Coronary artery (tissue), 2 donors: ENCODE measurements at regions not wholly inside any gene's neighbourhood (a gene's known extent, or its start where the extent isn't known, plus 50 kb on each side); places are given as distances from the start of the nearest gene placed in this dataset.
A peak's percentile ranks its signal among the peaks of the same experiment; 100 is the strongest.

ENCODE experiments used
- DNase-seq: peaks from one replicate; pipeline ENCODE4 v3.0.0-alpha.2; 2017; ENCODE audit warnings: low spot score
- H3K27ac ChIP-seq, 2 donors: fragments of 200-600 bp; sonication (generic); one replicate each; pipeline ENCODE4 v1.5.1; 2016 to 2019
- H3K4me3 ChIP-seq: fragments of 200-600 bp; sonication (generic); 2 replicates; pipeline ENCODE4 v1.5.1; 2016; ENCODE audit warnings: mild to moderate bottlenecking, moderate library complexity
- CTCF ChIP-seq: fragments of 200-600 bp; sonication (generic); IDR thresholded peaks from one replicate; pipeline ENCODE4 v1.5.1; 2019; ENCODE audit warnings: antibody characterized with exemption

- DNase-seq, result no peak
- Histone ChIP-seq H3K4me3 (no peak overlapping the region), H3K27ac (no peak overlapping the region)
- TF ChIP-seq CTCF, result no peak
These were observed 502.3 kb upstream of the ADAMTS9 start for GRCh38 chr3:65190111-65190510.

- TF ChIP-seq CTCF, result no peak
- Histone ChIP-seq H3K4me3 (no peak overlapping the region), H3K27ac (no peak overlapping the region)
- DNase-seq, result no peak
These were observed 498.5 kb upstream of the ADAMTS9 start for GRCh38 chr3:65186268-65186667.

- peak overlapping the region in 1 of 2 donors; percentile 85 for H3K27ac ChIP-seq
- TF ChIP-seq CTCF, result no peak
These were observed 494.9 kb upstream of the ADAMTS9 start for GRCh38 chr3:65182682-65183081.

GRCh38 chr3:65182085-65182484 lies 494.3 kb upstream of the ADAMTS9 start:
- H3K4me3 ChIP-seq, result no peak overlapping the region
- no peak for DNase-seq
- H3K27ac ChIP-seq, result peak overlapping the region; percentile 49 to 85
- TF ChIP-seq CTCF, result no peak

More at GRCh38 chr3:65182682-65183081, 494.9 kb upstream of the ADAMTS9 start:
- H3K4me3 ChIP-seq, result no peak overlapping the region
- DNase-seq, result no peak

GRCh38 chr3:65181391-65181871 lies 493.6 kb upstream of the ADAMTS9 start:
- Histone ChIP-seq H3K27ac (peak overlapping the region; percentile 85), H3K4me3 (peak overlapping the region; percentile 41)
- no peak for TF ChIP-seq CTCF
- DNase-seq, result peak; percentile 80

GRCh38 chr3:65178703-65179102 lies 490.9 kb upstream of the ADAMTS9 start:
- no peak for TF ChIP-seq CTCF
- peak overlapping the region; percentile 57 to 84 for H3K27ac ChIP-seq
- no peak overlapping the region for H3K4me3 ChIP-seq
- no peak for DNase-seq

GRCh38 chr3:65177960-65178376 lies 490.2 kb upstream of the ADAMTS9 start:
- no peak for TF ChIP-seq CTCF
- Histone ChIP-seq H3K4me3 (no peak overlapping the region), H3K27ac (peak overlapping the region; percentile 57 to 84)
- no peak for DNase-seq
